8988T (cell line): ENCODE measurements at regions not wholly inside any gene's neighbourhood (a gene's known extent, or its start where the extent isn't known, plus 50 kb on each side); places are given as distances from the start of the nearest gene placed in this dataset.

Experiments
- DNase-seq: peaks from one replicate; pipeline ENCODE4 v3.0.0; 2011

DNA sequence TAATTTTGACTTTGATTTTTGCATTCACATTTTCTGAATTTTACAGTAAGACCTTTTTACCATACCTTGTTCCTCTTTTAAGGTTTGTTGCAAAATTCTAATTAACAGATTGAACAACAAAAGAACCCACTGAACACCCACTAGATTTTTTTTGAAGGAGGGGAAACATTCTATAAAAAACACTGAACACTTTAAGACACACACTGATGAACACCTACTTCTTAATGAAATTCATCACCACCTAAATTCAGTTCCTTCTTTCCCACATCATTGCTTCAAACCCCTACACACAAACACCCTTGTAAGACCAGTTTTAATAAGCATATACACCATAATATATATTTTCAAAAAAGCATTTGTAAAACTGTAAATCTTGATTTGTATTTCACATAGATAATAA, 559.0 kb upstream of the MEF2C start:
- DNase-seq = no peak

GRCh38 chr5:89440670-89441069, 557.7 kb upstream of the MEF2C start:
- no peak for DNase-seq

GRCh38 chr5:89437450-89438435, 554.8 kb upstream of the MEF2C start:
- DNase-seq = no peak

GRCh38 chr5:89436464-89436863, 553.5 kb upstream of the MEF2C start:
- no peak for DNase-seq

DNA sequence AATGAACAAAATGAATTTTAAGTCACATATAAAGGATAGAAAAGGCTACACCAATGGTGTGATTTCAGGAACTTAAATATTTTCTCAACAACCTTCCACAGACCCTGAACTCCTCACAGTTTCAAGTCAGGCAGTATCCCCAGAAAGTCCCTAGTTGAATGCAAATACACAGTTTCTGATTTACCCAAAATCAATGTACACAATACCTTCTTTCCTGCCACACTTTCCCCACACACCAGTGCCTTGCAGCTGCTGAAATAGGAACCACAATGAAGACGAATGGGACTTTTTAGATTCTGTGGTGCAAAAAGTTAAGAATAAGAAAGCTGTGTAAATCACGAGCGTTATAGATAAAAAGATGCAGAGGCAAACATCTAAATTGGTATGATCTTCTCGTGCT, 552.4 kb upstream of the MEF2C start:
- no peak for DNase-seq

GRCh38 chr5:89428624-89429023, 545.6 kb upstream of the MEF2C start:
- no peak for DNase-seq

GRCh38 chr5:89425062-89425461, 542.1 kb upstream of the MEF2C start:
- DNase-seq = no peak

DNA sequence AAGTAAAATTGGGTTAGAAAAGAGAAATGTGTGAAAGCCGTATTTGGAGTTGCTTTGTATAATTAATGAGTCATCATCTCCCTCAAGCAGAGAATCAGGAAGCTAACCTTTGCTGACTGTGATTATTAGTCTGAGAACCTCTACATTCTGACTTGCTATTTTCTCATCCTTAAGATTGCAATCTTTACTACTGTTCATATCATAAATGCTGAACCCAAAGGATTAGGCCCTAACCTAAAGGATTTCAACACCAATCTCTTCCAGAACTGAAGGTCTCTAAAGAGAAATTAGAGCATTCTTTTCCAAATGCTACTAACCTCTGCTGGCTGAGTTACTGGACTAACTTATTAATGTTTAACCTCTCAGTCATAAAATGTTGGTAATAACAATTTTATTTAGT, 538.1 kb upstream of the MEF2C start:
- no peak for DNase-seq

- DNase-seq = no peak
Observed at GRCh38 chr5:89418407-89419085, 535.6 kb upstream of the MEF2C start.

DNA sequence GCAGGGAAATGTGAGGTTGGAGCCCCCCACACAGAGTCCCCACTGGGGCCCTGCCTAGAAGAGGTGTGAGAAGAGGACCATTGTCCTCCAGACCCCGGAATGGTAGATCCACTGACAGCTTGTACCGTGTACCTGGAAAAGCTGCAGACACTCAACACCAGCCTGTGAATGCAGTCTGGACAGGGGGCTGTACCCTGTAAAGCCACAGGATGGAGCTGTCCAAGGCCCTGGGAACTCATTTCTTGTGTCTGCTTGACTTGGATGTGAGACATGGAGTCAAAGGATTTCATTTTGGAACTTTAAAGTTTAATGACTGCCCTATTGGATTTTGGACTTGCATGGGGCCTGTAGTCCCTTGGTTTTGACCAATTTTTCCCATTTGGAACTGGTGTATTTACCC, 535.0 kb upstream of the MEF2C start:
- DNase-seq = no peak

DNA sequence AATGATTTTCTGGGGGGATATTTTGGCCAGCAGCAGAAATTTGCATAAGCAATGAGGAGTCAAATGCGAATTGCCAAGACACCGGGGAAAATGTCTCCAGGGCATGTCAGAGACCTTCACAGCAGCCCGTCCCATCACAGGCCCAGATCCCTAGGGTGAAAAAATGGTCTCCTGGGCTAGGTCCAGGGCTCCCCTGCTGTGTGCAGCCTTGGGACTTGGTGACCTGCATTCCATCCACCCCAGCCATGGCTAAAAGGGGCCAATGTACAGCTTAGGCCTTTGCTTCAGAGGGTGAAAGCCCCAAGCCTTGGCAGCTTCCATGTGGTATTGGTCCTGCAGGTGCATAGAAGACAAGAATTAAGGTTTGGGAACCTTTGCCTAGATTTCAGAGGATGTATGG, 534.5 kb upstream of the MEF2C start:
- no peak for DNase-seq

DNA sequence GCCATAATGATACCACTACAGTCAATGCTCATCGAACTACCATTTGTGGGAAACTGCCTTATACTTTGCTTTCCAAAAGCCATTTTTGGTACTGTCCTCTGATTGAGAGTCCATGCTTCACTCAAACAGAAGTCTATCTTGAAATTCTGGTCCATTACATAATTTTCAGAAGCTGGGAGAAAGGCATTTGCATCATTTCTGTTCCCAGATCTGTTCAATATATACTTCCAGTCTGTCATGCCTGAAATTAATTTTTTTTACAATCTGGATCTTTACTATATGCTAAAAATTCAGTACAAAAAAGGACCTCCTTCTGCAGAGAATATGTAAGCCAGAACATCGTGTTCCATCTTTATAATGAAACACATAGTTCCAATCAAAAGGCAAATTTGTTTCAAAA, 528.9 kb upstream of the MEF2C start:
- DNase-seq = no peak

DNA sequence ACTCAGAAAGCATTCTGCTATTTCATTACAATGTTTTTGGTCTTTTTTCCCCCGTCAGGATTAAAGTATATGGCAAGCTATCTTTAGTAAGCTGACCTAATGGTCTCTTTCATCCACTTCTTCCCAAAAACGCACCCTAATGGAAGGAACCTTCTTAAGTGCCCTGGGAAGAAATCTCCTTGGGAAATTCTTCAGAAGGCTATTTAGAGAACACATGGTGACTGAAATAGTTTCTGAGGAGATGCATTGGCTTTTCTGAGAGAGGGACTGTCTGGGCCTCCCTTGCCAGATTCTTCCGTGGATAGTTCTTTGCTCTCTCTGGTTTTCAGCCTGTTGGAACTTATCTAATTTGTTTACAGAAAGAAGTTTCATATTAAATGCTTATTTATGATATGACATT, 524.1 kb upstream of the MEF2C start:
- no peak for DNase-seq

GRCh38 chr5:89401659-89402058, 518.7 kb upstream of the MEF2C start:
- DNase-seq = no peak

DNA sequence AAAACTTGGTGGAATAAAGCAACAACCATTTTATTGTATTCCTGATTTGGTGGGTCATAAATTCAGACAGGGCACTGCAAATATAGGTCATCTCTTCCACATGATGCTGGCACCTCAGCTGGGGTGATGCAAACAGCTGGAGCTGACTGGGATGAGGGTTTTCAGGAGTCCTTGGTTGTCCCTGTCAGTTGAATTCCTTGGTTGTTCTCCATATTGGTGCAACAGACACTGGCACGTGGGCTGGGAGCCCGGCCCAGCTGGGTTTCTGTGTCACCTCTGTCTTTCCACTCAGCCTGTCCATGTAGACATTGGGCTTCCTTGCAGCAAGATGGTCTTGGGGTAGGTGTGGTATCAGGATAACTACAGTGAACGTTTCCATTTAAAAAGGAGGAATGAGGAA, 518.0 kb upstream of the MEF2C start:
- DNase-seq = no peak

- DNase-seq = no peak
Observed at GRCh38 chr5:89399548-89399947, 516.6 kb upstream of the MEF2C start.

DNA sequence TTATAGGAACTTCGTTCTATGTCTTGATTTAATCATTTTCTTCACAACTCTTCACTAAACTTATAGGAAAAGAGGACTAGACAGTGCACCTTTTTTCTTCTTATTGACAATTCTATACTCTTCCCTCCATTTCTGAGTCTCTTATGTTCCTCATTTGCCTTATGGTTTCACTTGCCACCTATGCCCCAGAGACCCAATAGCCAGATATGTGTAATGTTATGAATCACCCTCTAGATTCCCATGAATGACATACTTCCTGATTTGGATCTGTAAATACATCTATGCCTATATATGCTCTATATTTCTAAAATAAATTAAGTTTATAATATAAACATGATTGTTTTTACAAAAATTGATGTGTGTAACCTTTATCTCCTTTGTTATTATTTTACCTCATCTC, 514.1 kb upstream of the MEF2C start:
- DNase-seq = no peak

DNA sequence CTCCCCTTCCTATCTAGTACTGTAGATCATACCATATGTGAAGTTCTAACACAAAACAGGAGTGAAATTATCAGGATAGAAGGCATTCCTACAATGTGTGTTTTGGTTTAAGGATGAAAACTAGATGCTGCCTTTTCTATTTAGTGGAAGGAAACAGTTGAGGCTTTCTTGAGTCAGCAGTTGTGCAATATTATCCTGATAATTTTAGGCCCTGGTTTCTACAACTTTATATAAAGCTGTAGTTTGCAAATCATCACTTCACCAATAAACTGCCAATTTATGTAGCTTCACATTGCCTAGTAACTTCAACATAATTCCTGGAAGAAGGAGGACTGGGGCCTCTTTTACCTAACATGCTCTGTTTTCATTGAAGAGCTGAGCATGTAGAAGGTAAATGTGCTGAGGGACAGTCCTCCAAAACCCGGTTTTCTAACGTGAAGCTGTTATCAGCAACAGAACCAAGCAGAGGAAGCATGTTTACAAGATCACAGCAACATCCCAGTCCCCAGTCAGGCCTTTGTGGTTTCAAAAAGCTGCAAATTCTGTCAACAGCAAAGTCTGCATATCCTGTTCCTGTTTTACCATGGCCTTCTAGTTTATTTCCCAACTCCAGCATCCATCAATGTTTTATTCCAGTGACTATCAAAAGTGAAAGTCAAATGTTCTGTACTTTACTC, 513.4 kb upstream of the MEF2C start:
- DNase-seq = no peak

DNA sequence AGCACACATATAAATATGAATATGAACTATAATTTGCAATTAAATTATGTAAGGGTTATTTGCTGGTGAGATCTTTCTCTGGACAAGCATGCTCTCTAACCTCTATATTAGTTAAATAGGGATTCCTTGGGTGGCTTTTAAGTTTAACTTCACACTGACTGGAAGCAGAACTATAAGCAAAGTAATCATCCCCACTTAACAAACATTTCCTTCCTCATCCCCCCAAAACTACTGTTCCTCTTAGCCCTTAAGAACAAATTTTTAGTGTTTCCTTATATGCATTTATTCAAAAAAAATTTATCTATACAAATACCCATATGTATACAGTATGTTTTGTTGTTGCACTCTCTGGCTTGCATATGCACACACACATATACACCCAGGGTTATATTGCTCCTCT, 512.1 kb upstream of the MEF2C start:
- no peak for DNase-seq

DNA sequence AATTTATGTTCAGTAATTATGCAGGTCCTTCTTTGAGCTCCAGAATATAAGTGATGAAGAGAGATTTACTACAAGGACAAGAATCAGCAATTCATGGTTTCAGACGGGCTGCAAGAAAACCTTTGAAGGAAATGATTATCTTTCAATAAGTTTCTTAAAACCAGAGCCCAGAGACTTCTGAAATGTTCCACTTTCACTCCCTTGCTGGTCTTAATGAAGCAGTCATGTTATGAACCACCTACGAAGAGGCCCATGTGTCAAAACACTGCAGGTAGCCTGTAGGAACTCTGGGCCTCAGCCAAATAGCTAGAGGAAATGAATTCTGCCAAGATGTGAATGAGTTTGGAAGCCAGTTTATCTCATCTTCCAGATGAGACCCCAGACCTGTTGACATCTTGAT, 505.9 kb upstream of the MEF2C start:
- DNase-seq = no peak

DNA sequence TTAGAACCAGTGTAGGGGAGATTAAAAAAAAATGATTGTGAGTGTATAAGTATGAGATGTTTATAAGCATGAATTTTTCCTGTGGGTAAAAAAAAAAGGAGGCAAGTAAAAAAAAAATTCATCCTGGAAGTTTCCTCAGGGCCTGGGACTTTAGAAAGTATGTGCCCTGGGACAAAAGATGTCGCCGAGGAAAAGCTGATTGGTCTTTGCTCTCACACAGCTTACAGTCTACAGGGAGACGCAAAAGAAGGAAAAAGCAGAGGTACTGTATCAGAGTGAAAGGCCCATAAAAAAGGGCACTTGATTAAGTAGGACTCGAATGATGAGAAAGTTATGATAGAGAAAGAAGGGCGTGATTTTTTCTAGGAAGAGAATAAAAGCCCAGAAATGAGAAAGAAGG, 501.4 kb upstream of the MEF2C start:
- no peak for DNase-seq

- DNase-seq = no peak
Observed at GRCh38 chr5:89380635-89381034, 497.7 kb upstream of the MEF2C start.

DNA sequence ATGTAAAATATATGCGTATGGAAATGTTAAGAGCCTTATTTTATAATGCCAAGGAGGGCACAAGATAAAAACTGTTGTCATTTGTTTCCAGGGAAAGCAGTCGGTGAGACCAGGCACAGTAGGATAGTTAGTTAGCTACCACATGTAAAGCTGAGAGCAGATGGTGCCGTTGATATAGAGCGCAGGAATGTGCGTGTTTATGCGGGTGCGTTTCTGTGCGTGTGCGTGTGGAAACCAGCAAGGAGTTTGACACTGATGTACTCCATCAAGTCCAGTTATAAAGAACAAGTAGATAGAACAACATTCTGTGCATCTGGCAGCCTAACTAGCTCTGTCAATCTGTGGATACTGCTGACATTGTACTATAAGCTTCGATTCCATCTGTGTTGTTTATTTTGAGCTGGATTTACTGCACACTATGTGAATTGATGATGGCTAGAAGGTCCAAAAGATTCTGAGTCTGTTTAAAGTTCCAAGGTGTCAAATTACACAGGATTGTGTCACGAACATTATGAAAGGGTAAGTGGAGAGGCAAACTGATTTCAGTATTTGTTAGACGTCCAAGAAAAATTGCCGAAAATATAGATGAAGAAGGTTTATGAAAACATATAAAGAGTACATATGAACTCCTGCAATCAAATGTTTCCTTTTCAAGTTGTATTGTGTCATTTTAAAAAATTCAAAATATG, 494.9 kb upstream of the MEF2C start:
- no peak for DNase-seq
